ENCODE measurements at regions not wholly inside any gene's neighbourhood (a gene's known extent, or its start where the extent isn't known, plus 50 kb on each side); places are given as distances from the start of the nearest gene placed in this dataset.
"Not testable (repeated sequence)": the region's sequence is repeated elsewhere in the genome, so short reads cannot be mapped to it uniquely, and the experiment has no call there.

- no peak for DNase-seq
Measured at GRCh38 chr5:124614836-124615385, 131.5 kb downstream of the ZNF608 start.

- DNase-seq: no peak
Measured at GRCh38 chr5:124614105-124614504, 132.3 kb downstream of the ZNF608 start.

DNA sequence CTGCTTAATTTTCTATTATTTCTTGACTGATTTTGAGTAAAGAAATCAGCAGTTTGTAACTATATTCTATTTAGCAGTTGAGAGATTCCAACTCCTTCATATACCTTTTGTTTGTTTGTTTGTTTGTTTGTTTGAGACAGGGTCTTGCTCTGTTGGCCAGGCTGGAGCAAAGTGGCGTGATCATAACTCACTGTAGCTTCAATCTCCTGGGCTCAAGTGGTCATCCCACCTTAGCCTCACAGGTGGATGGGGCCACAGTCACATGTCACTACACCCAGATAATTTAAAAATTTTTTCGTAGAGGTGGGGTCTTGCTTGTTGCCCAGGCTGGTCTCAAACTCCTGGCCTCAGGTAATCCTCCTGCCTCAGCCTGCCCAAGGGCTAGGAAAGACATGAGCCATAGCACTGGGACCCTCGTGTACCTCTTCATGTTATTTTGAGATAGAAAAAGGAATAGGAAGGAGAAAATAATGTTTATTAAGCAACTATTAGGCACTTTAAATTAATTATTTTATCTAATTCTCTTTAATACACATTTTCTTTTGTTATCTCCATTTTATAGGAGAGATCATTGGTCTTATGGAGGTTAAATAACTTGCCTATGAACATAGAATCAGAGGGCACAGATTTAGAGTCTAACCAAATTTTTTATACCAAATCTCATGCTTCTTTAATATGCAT lies 133.0 kb downstream of the ZNF608 start:
- no peak for DNase-seq

DNA sequence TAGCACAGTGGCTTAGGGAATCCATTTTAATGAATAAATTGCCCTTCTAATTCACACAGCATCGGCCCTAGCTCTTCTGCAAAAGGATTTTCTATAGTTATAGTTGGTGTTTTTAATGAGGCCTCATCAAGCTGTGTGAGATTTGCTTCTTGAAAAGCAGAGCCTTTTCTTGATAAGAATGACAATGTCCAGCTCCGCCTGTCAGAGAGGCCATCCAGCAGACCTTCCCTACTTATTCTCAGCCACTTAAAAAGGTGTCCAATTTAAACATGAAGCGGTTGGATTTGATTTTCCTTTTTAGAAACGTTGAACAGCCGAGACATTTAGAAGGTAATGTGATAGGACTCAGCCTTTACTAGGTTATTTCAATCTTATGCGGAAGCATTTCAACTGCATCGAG lies 134.4 kb downstream of the ZNF608 start:
- no peak for DNase-seq

DNA sequence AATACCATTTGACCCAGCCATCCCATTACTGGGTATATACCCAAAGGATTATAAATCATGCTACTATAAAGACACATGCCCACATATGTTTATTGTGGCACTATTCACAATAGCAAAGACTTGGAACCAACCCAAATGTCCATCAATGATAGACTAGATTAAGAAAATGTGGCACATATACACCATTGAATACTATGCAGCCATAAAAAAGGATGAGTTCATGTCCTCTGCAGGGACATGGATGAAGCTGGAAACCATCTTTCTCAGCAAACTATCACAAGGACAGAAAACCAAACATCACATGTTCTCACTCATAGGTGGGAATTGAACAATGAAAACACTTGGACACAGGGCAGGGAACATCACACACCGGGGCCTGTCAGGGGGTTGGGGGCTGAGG lies 135.2 kb downstream of the ZNF608 start:
- DNase-seq: not testable (repeated sequence)

GRCh38 chr5:124609685-124610084 lies 136.8 kb downstream of the ZNF608 start:
- DNase-seq: not testable (repeated sequence)

DNA sequence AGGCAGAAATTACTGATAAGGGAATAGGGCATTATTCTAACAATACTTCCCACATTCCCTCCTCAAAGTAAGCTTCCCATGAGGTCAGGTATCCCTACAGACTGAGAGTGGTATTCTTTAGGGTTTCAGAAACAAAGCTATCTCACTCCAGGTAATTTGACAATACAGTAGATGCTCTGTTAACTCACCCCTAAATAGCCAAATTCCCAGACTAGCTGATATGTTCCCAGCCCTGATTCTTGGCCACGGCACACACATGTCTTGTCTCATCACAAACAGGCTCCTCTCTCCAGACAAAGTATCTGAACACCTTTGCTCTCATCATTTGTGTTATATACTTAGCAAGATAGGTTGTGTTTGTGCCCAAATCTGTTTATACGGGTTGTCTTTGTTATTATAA lies 139.9 kb downstream of the ZNF608 start:
- DNase-seq: no peak

- DNase-seq: no peak
Measured at GRCh38 chr5:124606093-124606492, 140.3 kb downstream of the ZNF608 start.

DNA sequence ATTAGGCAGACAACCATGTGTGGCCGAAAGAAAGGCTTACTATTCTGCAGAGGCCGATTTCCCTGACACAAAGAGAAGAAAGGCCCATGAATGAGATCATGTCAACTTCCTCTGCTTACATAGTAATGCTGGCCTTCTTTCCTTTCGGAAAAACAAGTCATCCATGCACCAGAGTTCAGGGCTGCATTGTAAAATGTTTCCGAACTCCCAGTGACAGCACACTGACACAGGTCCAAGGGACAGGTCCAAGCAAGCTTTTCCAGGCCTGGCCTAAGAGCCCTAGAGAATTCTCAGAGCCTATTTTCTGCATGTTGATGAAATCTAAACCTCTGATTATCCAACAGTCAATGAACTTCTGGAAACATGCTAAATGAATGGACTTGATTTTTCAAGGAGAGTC lies 140.9 kb downstream of the ZNF608 start:
- no peak for DNase-seq

GRCh38 chr5:124604419-124604818 lies 142.0 kb downstream of the ZNF608 start:
- DNase-seq: no peak

- DNase-seq: no peak
Measured at GRCh38 chr5:124602925-124603650, 143.4 kb downstream of the ZNF608 start.

GRCh38 chr5:124599028-124599973 lies 147.1 kb downstream of the ZNF608 start:
- no peak for DNase-seq

GRCh38 chr5:124596595-124597421 lies 149.6 kb downstream of the ZNF608 start:
- no peak for DNase-seq

GRCh38 chr5:124593952-124594351 lies 152.5 kb downstream of the ZNF608 start:
- no peak for DNase-seq

DNA sequence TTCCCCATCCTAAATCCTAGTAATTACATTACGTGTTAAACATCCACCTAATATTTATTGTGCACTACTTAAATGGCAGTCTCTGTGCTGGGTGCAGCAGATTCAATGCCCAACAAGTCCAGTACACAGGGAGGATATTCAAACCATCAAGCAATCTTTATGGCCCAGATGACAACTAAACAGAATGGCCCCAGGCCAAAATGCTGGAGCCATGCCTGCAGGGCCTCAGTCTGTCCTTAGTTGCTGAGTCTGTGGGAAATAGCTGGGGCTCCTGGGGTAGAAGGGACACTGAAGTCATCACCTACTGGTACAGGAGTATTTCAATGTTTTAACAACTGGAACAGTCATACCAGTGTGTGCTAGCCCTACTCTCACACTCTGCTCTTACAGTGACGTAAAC lies 153.5 kb downstream of the ZNF608 start:
- DNase-seq: no peak

GRCh38 chr5:124591583-124591982 lies 154.9 kb downstream of the ZNF608 start:
- no peak for DNase-seq

- DNase-seq: no peak
Measured at GRCh38 chr5:124590686-124591085, 155.8 kb downstream of the ZNF608 start.

DNA sequence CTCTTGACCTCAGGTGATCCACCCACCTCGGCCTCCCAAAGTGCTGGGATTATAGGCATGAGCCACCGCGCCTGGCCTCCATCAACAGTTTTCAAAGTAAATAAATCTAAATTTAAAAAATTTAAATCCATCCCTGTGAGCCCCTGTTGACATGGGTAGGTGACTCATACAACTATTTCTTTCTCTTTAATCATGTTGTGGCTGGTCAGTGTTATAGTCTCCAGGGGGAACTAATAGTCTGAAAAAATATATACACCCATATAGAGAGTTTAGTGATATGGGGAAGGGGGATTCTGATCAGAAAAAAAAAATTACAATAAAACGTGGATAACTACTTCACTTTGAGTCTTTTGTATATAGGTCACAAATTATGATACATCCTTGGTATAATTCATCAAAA lies 159.2 kb downstream of the ZNF608 start:
- no peak for DNase-seq

- DNase-seq: no peak
Measured at GRCh38 chr5:124584991-124585715, 161.3 kb downstream of the ZNF608 start.

DNA sequence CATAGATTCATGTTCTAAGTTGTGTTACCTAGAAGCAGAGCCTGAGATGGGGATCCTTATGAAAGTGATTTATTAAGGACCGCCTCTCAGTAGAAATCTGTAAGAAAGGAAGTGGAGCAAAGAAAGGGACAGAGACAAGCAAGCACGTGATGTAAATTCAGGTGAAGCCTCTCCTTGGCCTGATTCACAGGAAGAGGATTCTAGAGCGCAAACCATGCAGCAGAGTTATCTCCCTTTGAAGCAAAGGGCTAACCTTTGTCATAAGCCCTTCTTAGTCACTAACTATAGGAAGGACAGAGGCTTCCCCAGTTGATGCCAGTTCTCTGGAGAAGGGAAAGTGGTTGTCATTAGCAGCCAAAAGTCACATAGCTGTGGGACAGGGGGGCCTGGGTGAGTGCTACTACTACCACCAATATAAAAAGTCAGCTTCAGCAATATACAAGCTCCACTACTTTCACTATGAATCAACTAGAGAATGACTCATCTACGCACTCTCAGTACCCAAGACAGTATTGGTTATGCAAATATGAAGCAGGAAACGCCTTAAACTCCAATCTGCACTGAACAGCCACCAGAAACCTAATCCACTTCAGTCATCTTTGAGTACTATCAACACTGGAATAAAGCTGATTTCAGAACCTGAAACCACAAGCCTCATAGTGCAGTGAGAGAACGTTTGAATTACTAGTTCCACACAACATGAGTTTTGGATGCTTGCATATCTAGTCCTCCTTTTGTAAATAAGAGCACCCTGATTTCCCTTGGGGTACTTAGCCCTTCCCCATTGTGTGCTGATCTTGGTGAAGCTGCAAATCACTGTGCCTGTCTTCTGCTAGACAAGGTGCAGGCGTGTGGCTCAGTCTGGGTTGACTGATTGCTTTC lies 162.7 kb downstream of the ZNF608 start:
- peak; percentile 11 for DNase-seq

DNA sequence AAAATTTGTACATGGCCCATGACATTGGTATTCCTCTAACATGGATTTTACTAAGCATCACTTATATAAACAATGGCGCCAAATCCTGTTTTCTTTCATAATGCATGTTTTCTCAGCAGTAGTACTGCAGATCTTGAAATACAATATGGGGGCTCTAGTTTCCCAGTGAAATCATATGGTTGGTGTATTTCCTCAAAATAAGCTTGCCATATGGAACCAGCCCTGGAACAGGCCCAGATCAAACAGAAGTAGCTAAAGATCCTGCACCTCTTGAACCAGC lies 163.9 kb downstream of the ZNF608 start:
- no peak for DNase-seq
